ENCODE measurements at regions not wholly inside any gene's neighbourhood (a gene's known extent, or its start where the extent isn't known, plus 50 kb on each side); places are given as distances from the start of the nearest gene placed in this dataset.

GRCh38 chr7:94332571-94332970, 62.1 kb upstream of the COL1A2 start:
- H3K4me2 ChIP-seq: no peak overlapping the region
- H4K20me1 ChIP-seq (replicated peaks; ENCODE audit: insufficient read depth): no peaks in the 10 kb centered on the region
- ATAC-seq: no peak
- no peaks in the 10 kb centered on the region for H3K9me2 ChIP-seq (ENCODE audit: insufficient read depth)
- H3F3A ChIP-seq (replicated peaks; ENCODE audit: low read depth): no peaks in the 10 kb centered on the region
- DNase-seq (ENCODE audit: low spot score): no peak
- Mint-ChIP-seq H3K27me3 (ENCODE audit: insufficient read depth, low read depth, poor library complexity) (no peaks in the 10 kb centered on the region), H3K4me3 (no peak overlapping the region), H3K36me3 (ENCODE audit: low read depth) (no peaks in the 10 kb centered on the region), H3K4me1 (peaks cover 10% of the 10 kb centered on the region), H3K27ac (no peak overlapping the region), H3K9me3 (no peaks in the 10 kb centered on the region; the same call in 2 of the 3 replicates)
- H3K4me3 ChIP-seq: no peak overlapping the region
- H3K36me3 ChIP-seq (ENCODE audit: insufficient read depth): no peaks in the 10 kb centered on the region
- TF ChIP-seq ZNF462 (CRISPR knock-in tag; IDR thresholded peaks at IDR 0.05): no peak
- no peak for TF ChIP-seq POLR2AphosphoS5 (IDR thresholded peaks at IDR 0.05; ENCODE audit: low read depth)
- no peak for TF ChIP-seq ZNF331 (CRISPR knock-in tag; IDR thresholded peaks at IDR 0.05; ENCODE audit: low read depth)
- no peak for TF ChIP-seq NANOG (IDR thresholded peaks at IDR 0.05; ENCODE audit: borderline replicate concordance)
- TF ChIP-seq, protein P1, sequence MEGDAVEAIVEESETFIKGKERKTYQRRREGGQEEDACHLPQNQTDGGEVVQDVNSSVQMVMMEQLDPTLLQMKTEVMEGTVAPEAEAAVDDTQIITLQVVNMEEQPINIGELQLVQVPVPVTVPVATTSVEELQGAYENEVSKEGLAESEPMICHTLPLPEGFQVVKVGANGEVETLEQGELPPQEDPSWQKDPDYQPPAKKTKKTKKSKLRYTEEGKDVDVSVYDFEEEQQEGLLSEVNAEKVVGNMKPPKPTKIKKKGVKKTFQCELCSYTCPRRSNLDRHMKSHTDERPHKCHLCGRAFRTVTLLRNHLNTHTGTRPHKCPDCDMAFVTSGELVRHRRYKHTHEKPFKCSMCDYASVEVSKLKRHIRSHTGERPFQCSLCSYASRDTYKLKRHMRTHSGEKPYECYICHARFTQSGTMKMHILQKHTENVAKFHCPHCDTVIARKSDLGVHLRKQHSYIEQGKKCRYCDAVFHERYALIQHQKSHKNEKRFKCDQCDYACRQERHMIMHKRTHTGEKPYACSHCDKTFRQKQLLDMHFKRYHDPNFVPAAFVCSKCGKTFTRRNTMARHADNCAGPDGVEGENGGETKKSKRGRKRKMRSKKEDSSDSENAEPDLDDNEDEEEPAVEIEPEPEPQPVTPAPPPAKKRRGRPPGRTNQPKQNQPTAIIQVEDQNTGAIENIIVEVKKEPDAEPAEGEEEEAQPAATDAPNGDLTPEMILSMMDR (conservative IDR thresholded peaks at IDR 0.05; ENCODE audit: low read depth in 2 of 2): no peak
- no peak for TF ChIP-seq ZNF114 (CRISPR knock-in tag; IDR thresholded peaks at IDR 0.05)
- TF ChIP-seq, protein P2, sequence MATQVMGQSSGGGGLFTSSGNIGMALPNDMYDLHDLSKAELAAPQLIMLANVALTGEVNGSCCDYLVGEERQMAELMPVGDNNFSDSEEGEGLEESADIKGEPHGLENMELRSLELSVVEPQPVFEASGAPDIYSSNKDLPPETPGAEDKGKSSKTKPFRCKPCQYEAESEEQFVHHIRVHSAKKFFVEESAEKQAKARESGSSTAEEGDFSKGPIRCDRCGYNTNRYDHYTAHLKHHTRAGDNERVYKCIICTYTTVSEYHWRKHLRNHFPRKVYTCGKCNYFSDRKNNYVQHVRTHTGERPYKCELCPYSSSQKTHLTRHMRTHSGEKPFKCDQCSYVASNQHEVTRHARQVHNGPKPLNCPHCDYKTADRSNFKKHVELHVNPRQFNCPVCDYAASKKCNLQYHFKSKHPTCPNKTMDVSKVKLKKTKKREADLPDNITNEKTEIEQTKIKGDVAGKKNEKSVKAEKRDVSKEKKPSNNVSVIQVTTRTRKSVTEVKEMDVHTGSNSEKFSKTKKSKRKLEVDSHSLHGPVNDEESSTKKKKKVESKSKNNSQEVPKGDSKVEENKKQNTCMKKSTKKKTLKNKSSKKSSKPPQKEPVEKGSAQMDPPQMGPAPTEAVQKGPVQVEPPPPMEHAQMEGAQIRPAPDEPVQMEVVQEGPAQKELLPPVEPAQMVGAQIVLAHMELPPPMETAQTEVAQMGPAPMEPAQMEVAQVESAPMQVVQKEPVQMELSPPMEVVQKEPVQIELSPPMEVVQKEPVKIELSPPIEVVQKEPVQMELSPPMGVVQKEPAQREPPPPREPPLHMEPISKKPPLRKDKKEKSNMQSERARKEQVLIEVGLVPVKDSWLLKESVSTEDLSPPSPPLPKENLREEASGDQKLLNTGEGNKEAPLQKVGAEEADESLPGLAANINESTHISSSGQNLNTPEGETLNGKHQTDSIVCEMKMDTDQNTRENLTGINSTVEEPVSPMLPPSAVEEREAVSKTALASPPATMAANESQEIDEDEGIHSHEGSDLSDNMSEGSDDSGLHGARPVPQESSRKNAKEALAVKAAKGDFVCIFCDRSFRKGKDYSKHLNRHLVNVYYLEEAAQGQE (IDR thresholded peaks at IDR 0.05; ENCODE audit: unreplicated experiment): no peak
- TF ChIP-seq EZH2phosphoT487 (IDR thresholded peaks at IDR 0.05; ENCODE audit: unreplicated experiment): no peak
- TF ChIP-seq, protein P3, sequence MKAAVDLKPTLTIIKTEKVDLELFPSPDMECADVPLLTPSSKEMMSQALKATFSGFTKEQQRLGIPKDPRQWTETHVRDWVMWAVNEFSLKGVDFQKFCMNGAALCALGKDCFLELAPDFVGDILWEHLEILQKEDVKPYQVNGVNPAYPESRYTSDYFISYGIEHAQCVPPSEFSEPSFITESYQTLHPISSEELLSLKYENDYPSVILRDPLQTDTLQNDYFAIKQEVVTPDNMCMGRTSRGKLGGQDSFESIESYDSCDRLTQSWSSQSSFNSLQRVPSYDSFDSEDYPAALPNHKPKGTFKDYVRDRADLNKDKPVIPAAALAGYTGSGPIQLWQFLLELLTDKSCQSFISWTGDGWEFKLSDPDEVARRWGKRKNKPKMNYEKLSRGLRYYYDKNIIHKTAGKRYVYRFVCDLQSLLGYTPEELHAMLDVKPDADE (IDR thresholded peaks at IDR 0.05): no peak
- H3K27me3 ChIP-seq (ENCODE audit: insufficient read depth): no peaks in the 10 kb centered on the region
- peaks cover 6% of the 10 kb centered on the region; the same call in 1 of the 2 replicates for H3K4me1 ChIP-seq (ENCODE audit: insufficient read depth)
- H2AFZ ChIP-seq: no peak overlapping the region
- H3K27ac ChIP-seq (ENCODE audit: low read depth): no peak overlapping the region
- H3K79me2 ChIP-seq (replicated peaks; ENCODE audit: insufficient read depth): no peaks in the 10 kb centered on the region
